ENCODE measurements at regions not wholly inside any gene's neighbourhood (a gene's known extent, or its start where the extent isn't known, plus 50 kb on each side); places are given as distances from the start of the nearest gene placed in this dataset.

GRCh38 chr16:62974424-62974823, 938.2 kb upstream of the CDH8 start:
- DNase-seq (ENCODE audit: low spot score): no peak

GRCh38 chr16:62970851-62971250, 934.6 kb upstream of the CDH8 start:
- DNase-seq (ENCODE audit: low spot score): no peak

- no peak for DNase-seq (ENCODE audit: low spot score)
Measured at GRCh38 chr16:62969711-62970318, 933.6 kb upstream of the CDH8 start.

GRCh38 chr16:62967611-62968010, 931.4 kb upstream of the CDH8 start:
- no peak for DNase-seq (ENCODE audit: low spot score)

GRCh38 chr16:62967163-62967562, 930.9 kb upstream of the CDH8 start:
- no peak for DNase-seq (ENCODE audit: low spot score)

- DNase-seq (ENCODE audit: low spot score): no peak
Measured at GRCh38 chr16:62966626-62967025, 930.4 kb upstream of the CDH8 start.

GRCh38 chr16:62965831-62966230, 929.6 kb upstream of the CDH8 start:
- DNase-seq (ENCODE audit: low spot score): no peak

- no peak for DNase-seq (ENCODE audit: low spot score)
Measured at GRCh38 chr16:62963846-62964245, 927.6 kb upstream of the CDH8 start.

- DNase-seq (ENCODE audit: low spot score): no peak
Measured at GRCh38 chr16:62955033-62955349, 918.8 kb upstream of the CDH8 start.

GRCh38 chr16:62954144-62955032, 918.1 kb upstream of the CDH8 start:
- DNase-seq (ENCODE audit: low spot score): no peak

GRCh38 chr16:62950351-62950750, 914.1 kb upstream of the CDH8 start:
- DNase-seq (ENCODE audit: low spot score): no peak

GRCh38 chr16:62940569-62940968, 904.3 kb upstream of the CDH8 start:
- DNase-seq (ENCODE audit: low spot score): no peak

- no peak for DNase-seq (ENCODE audit: low spot score)
Measured at GRCh38 chr16:62939687-62940086, 903.4 kb upstream of the CDH8 start.

- DNase-seq (ENCODE audit: low spot score): no peak
Measured at GRCh38 chr16:62933929-62934328, 897.7 kb upstream of the CDH8 start.

GRCh38 chr16:62929593-62929992, 893.4 kb upstream of the CDH8 start:
- DNase-seq (ENCODE audit: low spot score): no peak

- DNase-seq (ENCODE audit: low spot score): no peak
Measured at GRCh38 chr16:62927122-62927521, 890.9 kb upstream of the CDH8 start.

GRCh38 chr16:62926121-62926801, 890.0 kb upstream of the CDH8 start:
- no peak for DNase-seq (ENCODE audit: low spot score)

- no peak for DNase-seq (ENCODE audit: low spot score)
Measured at GRCh38 chr16:62921904-62922303, 885.7 kb upstream of the CDH8 start.

- DNase-seq (ENCODE audit: low spot score): no peak
Measured at GRCh38 chr16:62913924-62914323, 877.7 kb upstream of the CDH8 start.

GRCh38 chr16:62913333-62913732, 877.1 kb upstream of the CDH8 start:
- no peak for DNase-seq (ENCODE audit: low spot score)

GRCh38 chr16:62909597-62909996, 873.4 kb upstream of the CDH8 start:
- no peak for DNase-seq (ENCODE audit: low spot score)

GRCh38 chr16:62907562-62907961, 871.3 kb upstream of the CDH8 start:
- DNase-seq (ENCODE audit: low spot score): no peak

GRCh38 chr16:62903961-62904502, 867.8 kb upstream of the CDH8 start:
- DNase-seq (ENCODE audit: low spot score): no peak

Data from hematopoietic multipotent progenitor cell treated with erythropoietin and hydrocortisone succinate and interleukin-3 and kit ligand, for 15 days (in vitro differentiated cells).